Esophagus muscularis mucosa (tissue), 4 donors: ENCODE measurements at regions not wholly inside any gene's neighbourhood (a gene's known extent, or its start where the extent isn't known, plus 50 kb on each side); places are given as distances from the start of the nearest gene placed in this dataset.
"Not testable (repeated sequence)": the region's sequence is repeated elsewhere in the genome, so short reads cannot be mapped to it uniquely, and the experiment has no call there.

Experiments
- DNase-seq: peaks from one replicate; pipeline ENCODE4 v3.0.0-alpha.2; 2017; ENCODE audit errors: extremely low spot score
- H3K27ac ChIP-seq, 4 donors: fragments of 200-600 bp; sonication (generic); replicated peaks in 1 of 4; 1 replicate in 3 of 4; 2 replicates in 1 of 4; pipeline ENCODE4 v1.5.1; 2016 to 2019; ENCODE audit warnings: mild to moderate bottlenecking in 1 of 4
- H3K27me3 ChIP-seq, 4 donors: fragments of 200-600 bp; sonication (generic); one replicate each; pipeline versions ENCODE4 v1.5.1 to v1.6.0; 2016 to 2019
- H3K36me3 ChIP-seq, 4 donors: fragments of 200-600 bp; sonication (generic); one replicate each; pipeline ENCODE4 v1.5.1; 2016 to 2019
- H3K4me1 ChIP-seq, 4 donors: fragments of 200-600 bp; sonication (generic); one replicate each; pipeline ENCODE4 v1.5.1; 2016 to 2019
- H3K4me3 ChIP-seq, 4 donors: fragments of 200-600 bp; sonication (generic); 1 replicate in 2 of 4; 2 replicates in 2 of 4; pipeline ENCODE4 v1.5.1; 2016 to 2019; ENCODE audit warnings: mild to moderate bottlenecking in 4 of 4, moderate library complexity in 1 of 4
- H3K9me3 ChIP-seq, 4 donors: fragments of 200-600 bp; sonication (generic); 1 replicate in 3 of 4; 2 replicates in 1 of 4; pipeline ENCODE4 v1.5.1; 2016 to 2019
- EP300 ChIP-seq: sonication (generic); formaldehyde crosslinking; IDR thresholded peaks from one replicate; pipeline ENCODE4 v1.6.1; 2017; ENCODE audit warnings: antibody characterized with exemption
- POLR2A ChIP-seq: fragments of 450-650 bp; IDR thresholded peaks from one replicate; pipeline ENCODE4 v1.6.1; 2017; ENCODE audit warnings: antibody characterized with exemption, moderate library complexity, mild to moderate bottlenecking, low read depth
- POLR2AphosphoS5 ChIP-seq, 2 donors: sonication (generic); formaldehyde crosslinking; IDR thresholded peaks; one replicate each; pipeline ENCODE4 v1.6.1; 2017; ENCODE audit warnings: antibody characterized with exemption in 2 of 2
- WGBS: methylation state at CpG from one replicate; pipeline ENCODE4 v1.1.5; 2018; 5-methylcytosine and 5-hydroxymethylcytosine counted together
- intact Hi-C: fragments of 100-400 bp; cut with DNase I; formaldehyde crosslinking; loops from one replicate; pipeline ENCODE4 v1.15.1; 2023
- TF ChIP-seq, protein P1 (sequence below), 3 experiments: fragments of 200-600 bp in 2 of 3; fragments of 450-650 bp in 1 of 3; sonication (generic) in 2 of 3; IDR thresholded peaks; one replicate each; pipeline ENCODE4 v1.5.1; 2017 to 2019; ENCODE audit warnings: antibody characterized with exemption in 3 of 3, mild to moderate bottlenecking in 2 of 3, moderate library complexity in 1 of 3

DNA sequence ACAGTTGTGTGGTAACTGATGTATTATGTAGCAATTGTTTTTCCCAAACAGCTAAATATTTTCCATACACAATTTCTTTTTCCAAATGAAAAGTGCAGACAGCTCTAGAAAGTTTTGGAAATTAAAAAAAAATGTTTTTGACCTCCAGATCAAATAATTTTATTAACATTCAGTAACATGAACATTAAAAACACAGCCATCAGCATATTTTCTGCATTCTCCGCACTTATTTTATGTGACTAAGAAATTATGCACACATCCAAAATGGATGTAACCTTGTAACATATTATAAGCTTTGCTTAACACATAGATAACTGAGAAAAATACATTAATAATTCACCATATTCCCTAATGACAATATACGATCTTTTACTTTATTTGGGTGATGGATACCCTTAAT, 224.6 kb downstream of the VGLL3 start:
- H3K27me3 ChIP-seq: no peaks in the 10 kb centered on the region
- no peak overlapping the region for H3K4me3 ChIP-seq
- no peaks in the 10 kb centered on the region for H3K9me3 ChIP-seq
- TF ChIP-seq, protein P1, sequence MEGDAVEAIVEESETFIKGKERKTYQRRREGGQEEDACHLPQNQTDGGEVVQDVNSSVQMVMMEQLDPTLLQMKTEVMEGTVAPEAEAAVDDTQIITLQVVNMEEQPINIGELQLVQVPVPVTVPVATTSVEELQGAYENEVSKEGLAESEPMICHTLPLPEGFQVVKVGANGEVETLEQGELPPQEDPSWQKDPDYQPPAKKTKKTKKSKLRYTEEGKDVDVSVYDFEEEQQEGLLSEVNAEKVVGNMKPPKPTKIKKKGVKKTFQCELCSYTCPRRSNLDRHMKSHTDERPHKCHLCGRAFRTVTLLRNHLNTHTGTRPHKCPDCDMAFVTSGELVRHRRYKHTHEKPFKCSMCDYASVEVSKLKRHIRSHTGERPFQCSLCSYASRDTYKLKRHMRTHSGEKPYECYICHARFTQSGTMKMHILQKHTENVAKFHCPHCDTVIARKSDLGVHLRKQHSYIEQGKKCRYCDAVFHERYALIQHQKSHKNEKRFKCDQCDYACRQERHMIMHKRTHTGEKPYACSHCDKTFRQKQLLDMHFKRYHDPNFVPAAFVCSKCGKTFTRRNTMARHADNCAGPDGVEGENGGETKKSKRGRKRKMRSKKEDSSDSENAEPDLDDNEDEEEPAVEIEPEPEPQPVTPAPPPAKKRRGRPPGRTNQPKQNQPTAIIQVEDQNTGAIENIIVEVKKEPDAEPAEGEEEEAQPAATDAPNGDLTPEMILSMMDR (IDR thresholded peaks at IDR 0.05): no peak
- no peak for TF ChIP-seq POLR2AphosphoS5 (IDR thresholded peaks at IDR 0.05)
- no peak for TF ChIP-seq POLR2A
- TF ChIP-seq EP300: no peak
- WGBS: 76% methylated on average over 2 of the region's 2 CpGs
- H3K27ac ChIP-seq: no peak overlapping the region
- H3K36me3 ChIP-seq: no peaks in the 10 kb centered on the region
- intact Hi-C loops: no loop called here
- no peak for DNase-seq
- H3K4me1 ChIP-seq: no peaks in the 10 kb centered on the region

DNA sequence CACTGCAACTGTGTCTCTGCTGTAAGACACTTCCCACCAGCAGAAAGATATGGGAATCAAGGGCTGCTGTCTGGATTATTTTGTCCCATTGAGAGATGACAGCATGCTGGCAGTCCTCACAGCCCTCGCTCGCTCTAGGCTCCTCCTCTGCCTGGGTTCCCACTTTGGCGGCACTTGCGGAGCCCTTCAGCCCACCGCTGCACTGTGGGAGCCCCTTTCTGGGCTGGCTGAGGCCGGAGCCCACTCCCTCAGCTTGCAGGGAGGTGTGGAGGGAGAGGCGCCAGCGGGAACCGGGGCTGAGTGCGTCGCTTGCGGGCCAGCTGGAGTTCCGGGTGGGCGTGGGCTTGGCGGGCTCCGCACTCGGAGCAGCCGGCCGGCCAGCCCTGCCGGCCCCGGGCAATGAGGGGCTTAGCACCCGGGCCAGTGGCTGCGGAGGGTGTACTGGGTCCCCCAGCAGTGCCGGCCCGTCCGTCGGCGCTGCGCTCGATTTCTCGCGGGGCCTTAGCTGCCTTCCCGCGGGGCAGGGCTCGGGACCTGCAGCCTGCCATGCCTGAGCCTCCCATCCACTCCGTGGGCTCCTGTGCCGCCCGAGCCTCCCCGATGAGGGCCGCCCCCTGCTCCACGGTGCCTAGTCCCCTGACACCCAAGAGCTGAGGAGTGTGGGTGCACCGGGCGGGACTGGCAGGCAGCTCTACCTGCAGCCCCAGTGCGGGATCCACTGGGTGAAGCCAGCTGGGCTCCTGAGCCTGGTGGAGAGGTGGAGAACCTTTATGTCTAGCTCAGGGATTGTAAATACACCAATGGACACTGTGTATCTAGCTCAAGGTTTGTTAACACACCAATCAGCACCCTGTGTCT, 233.4 kb downstream of the VGLL3 start:
- H3K27ac ChIP-seq, DNase-seq, H3K4me3 ChIP-seq, H3K9me3 ChIP-seq, H3K27me3 ChIP-seq, H3K4me1 ChIP-seq, H3K36me3 ChIP-seq, intact Hi-C loops: not testable (repeated sequence)
- 77% methylated on average over 5 of the region's 44 CpGs for WGBS

DNA sequence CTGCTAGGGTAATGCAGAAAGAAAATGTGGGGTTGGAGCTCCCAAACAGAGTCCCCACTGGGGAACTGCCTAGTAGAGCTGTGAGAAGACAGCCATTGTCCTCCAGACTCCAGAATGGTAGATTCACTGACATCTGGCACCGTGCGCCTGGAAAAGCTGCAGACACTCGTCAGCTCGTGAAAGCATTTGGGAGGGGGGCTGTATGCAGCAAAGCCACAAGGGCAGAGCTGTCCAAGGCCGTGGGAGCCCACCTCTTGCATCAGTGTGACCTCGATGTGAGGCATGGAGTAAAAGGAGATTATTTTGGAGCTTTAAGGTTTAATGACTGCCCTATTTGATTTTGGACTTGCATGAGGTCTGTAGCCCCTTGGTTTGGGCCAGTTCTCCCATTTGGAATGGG, 242.9 kb downstream of the VGLL3 start:
- intact Hi-C loops: no loop called here
- Histone ChIP-seq H3K4me1 (no peaks in the 10 kb centered on the region), H3K27me3 (no peaks in the 10 kb centered on the region), H3K36me3 (no peaks in the 10 kb centered on the region), H3K4me3 (no peak overlapping the region), H3K27ac (no peak overlapping the region), H3K9me3 (no peaks in the 10 kb centered on the region)
- DNase-seq: no peak
- 61% methylated on average over 6 of the region's 6 CpGs for WGBS
- TF ChIP-seq POLR2A (no peak), EP300 (no peak), POLR2AphosphoS5 (IDR thresholded peaks at IDR 0.05) (no peak)
- TF ChIP-seq, protein P1 (IDR thresholded peaks at IDR 0.05): no peak

DNA sequence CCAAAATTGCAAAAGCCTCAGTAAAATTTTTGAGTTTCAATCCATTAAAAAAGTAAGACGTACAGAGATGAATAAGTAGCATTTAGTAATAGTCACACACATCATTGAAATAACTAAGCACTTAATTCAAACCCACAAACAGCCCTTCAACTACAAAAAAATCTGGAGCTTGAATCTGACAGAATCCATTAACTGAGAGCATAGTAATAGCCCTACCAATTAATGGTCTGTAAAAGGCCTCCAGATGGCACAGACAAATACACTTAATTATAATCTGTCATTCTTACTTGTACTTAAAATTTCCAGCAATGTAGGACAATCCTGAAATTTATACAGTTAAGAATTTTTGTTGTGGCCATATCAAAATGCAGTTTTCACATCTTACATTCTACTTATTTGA, 246.9 kb downstream of the VGLL3 start:
- H3K4me3 ChIP-seq: no peak overlapping the region
- no peaks in the 10 kb centered on the region for H3K36me3 ChIP-seq
- DNase-seq: no peak
- WGBS: 67% methylated on average over 1 of the region's 1 CpG
- no peaks in the 10 kb centered on the region for H3K27me3 ChIP-seq
- no peaks in the 10 kb centered on the region for H3K9me3 ChIP-seq
- no peaks in the 10 kb centered on the region for H3K4me1 ChIP-seq
- no peak overlapping the region for H3K27ac ChIP-seq
- intact Hi-C loops: no loop called here
- TF ChIP-seq POLR2A: no peak
- no peak for TF ChIP-seq POLR2AphosphoS5 (IDR thresholded peaks at IDR 0.05)
- TF ChIP-seq, protein P1 (IDR thresholded peaks at IDR 0.05): no peak
- TF ChIP-seq EP300: no peak

DNA sequence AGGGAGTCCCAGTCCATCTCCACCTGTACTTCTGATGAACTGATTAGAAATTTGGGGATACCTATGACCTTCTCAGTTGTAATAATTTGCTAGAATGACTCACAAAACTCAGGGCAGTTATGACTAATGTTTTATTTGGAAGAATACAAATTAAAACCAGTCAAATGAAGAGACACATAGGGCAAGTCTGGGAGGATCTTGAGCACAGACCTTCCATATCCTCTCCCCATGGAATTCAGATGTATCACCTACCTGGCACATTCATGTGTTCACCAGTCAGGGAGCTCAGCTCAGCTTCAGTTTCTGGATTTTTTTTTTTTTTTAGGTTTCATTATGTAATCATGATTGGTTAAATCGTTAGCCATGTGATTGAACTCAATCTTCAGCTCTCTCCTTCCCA, 247.7 kb downstream of the VGLL3 start:
- Histone ChIP-seq H3K27me3 (no peaks in the 10 kb centered on the region), H3K4me1 (no peaks in the 10 kb centered on the region), H3K4me3 (no peak overlapping the region), H3K36me3 (no peaks in the 10 kb centered on the region), H3K27ac (no peak overlapping the region), H3K9me3 (no peaks in the 10 kb centered on the region)
- intact Hi-C loops: no loop called here
- TF ChIP-seq POLR2AphosphoS5 (IDR thresholded peaks at IDR 0.05): no peak
- no peak for DNase-seq
- 58% methylated on average over 1 of the region's 1 CpG for WGBS

DNA sequence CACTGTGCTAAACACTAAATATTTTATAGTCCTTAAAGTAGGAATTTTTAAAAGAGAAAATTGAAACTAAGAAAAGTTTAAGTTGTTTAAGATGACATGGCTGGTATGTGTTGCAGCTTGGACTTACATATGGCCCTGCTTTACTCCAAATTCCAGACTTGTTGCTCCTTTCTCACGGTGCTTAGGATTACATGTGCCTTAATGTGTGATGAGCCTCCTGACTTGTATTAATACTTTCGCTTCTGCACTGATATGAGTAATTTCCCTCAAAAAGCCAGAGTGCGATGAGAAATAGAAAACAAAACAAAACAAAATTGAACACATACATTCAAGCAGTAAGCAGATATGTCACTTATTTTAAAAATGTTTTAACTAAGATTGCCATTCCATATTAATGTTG, 250.2 kb downstream of the VGLL3 start:
- intact Hi-C loops: no loop called here
- WGBS: 90% methylated on average over 3 of the region's 3 CpGs
- H3K36me3 ChIP-seq: no peaks in the 10 kb centered on the region
- DNase-seq: no peak
- H3K27ac ChIP-seq: no peak overlapping the region
- no peaks in the 10 kb centered on the region for H3K27me3 ChIP-seq
- TF ChIP-seq POLR2AphosphoS5 (IDR thresholded peaks at IDR 0.05): no peak
- TF ChIP-seq, protein P1 (IDR thresholded peaks at IDR 0.05): no peak
- TF ChIP-seq POLR2A: no peak
- no peak for TF ChIP-seq EP300
- no peaks in the 10 kb centered on the region for H3K9me3 ChIP-seq
- H3K4me1 ChIP-seq: no peaks in the 10 kb centered on the region
- H3K4me3 ChIP-seq: no peak overlapping the region
